ENCODE measurements at regions not wholly inside any gene's neighbourhood (a gene's known extent, or its start where the extent isn't known, plus 50 kb on each side); places are given as distances from the start of the nearest gene placed in this dataset.

- intact Hi-C loops (cut with DNase I), result no loop called here
- Histone ChIP-seq H3K4me1 (peaks cover 51% of the 10 kb centered on the region), H3K27me3 (no peaks in the 10 kb centered on the region), H3K36me3 (no peaks in the 10 kb centered on the region), H3K4me3 (no peak overlapping the region), H3K9me3 (no peaks in the 10 kb centered on the region), H3K27ac (no peak overlapping the region)
- no peak for TF ChIP-seq CTCF (IDR thresholded peaks at IDR 0.05)
- ATAC-seq (no peak), DNase-seq (no peak)
Measured at GRCh38 chr20:23156842-23157423, 70.8 kb upstream of the CD93 start.

GRCh38 chr20:23156170-23156841 is 70.2 kb upstream of the CD93 start:
- Histone ChIP-seq H3K27me3 (no peaks in the 10 kb centered on the region), H3K27ac (no peak overlapping the region), H3K4me3 (no peak overlapping the region), H3K9me3 (no peaks in the 10 kb centered on the region), H3K4me1 (peaks cover 45% of the 10 kb centered on the region), H3K36me3 (no peaks in the 10 kb centered on the region)
- DNase-seq (no peak), ATAC-seq (peak; percentile 75)
- no peak for TF ChIP-seq CTCF (IDR thresholded peaks at IDR 0.05)
- intact Hi-C loops (cut with DNase I), result no loop called here

GRCh38 chr20:23155141-23155590 is 69.0 kb upstream of the CD93 start:
- intact Hi-C loops (cut with DNase I), result no loop called here
- Histone ChIP-seq H3K36me3 (no peaks in the 10 kb centered on the region), H3K27ac (no peak overlapping the region), H3K9me3 (no peaks in the 10 kb centered on the region), H3K27me3 (no peaks in the 10 kb centered on the region), H3K4me1 (peaks cover 33% of the 10 kb centered on the region), H3K4me3 (no peak overlapping the region)
- TF ChIP-seq CTCF (IDR thresholded peaks at IDR 0.05), result no peak
- ATAC-seq, result no peak
- no peak for DNase-seq

GRCh38 chr20:23153696-23154341 is 67.7 kb upstream of the CD93 start:
- Histone ChIP-seq H3K27ac (no peak overlapping the region), H3K9me3 (no peaks in the 10 kb centered on the region), H3K4me1 (peaks cover 20% of the 10 kb centered on the region), H3K4me3 (no peak overlapping the region), H3K36me3 (no peaks in the 10 kb centered on the region), H3K27me3 (no peaks in the 10 kb centered on the region)
- no peak for TF ChIP-seq CTCF (IDR thresholded peaks at IDR 0.05)
- intact Hi-C loops (cut with DNase I), result no loop called here
- DNase-seq (no peak), ATAC-seq (no peak)

- H3K4me1 ChIP-seq, result peaks cover 19% of the 10 kb centered on the region
- H3K9me3 ChIP-seq, result no peaks in the 10 kb centered on the region
- peak overlapping the region; percentile 63 for H3K27ac ChIP-seq
- no peak for ATAC-seq
- no peaks in the 10 kb centered on the region for H3K27me3 ChIP-seq
- TF ChIP-seq CTCF (IDR thresholded peaks at IDR 0.05), result no peak
- no peak overlapping the region for H3K4me3 ChIP-seq
- DNase-seq, result no peak
- intact Hi-C loops (cut with DNase I), result no loop called here
- H3K36me3 ChIP-seq, result no peaks in the 10 kb centered on the region
Measured at GRCh38 chr20:23152902-23153301, 66.8 kb upstream of the CD93 start.
